A549 (cell line): ENCODE measurements at regions not wholly inside any gene's neighbourhood (a gene's known extent, or its start where the extent isn't known, plus 50 kb on each side); places are given as distances from the start of the nearest gene placed in this dataset.
A peak's percentile ranks its signal among the peaks of the same experiment; 100 is the strongest.

Experiments used
- ATAC-seq, 2 experiments: fragments of 200-7000 bp in 1 of 2; fragments of >200 bp in 1 of 2; cut with Nextera tagmentation in 1 of 2; cut with Tn5 transposase in 1 of 2; 3 replicates each; pipeline versions ENCODE4 v1.8.0 to v1.9.1; 2018 to 2020; ENCODE audit warnings: mild to moderate bottlenecking in 1 of 2, moderate library complexity in 1 of 2
- CTCF ChIA-PET: fragments of 300-600 bp; sonication (Branson Sonifier 250); formaldehyde crosslinking; extraction: SDS; loops from one replicate; lab custom pipeline; 2021; ENCODE audit warnings: antibody characterized with exemption, inconsistent platforms; lab: Yijun Ruan, JAX
- POLR2A ChIA-PET: fragments of 350-600 bp; formaldehyde crosslinking; extraction: SDS; loops from one replicate; lab custom pipeline; 2021; ENCODE audit warnings: antibody characterized with exemption, inconsistent platforms; lab: Yijun Ruan, JAX
- DNase-seq, 2 experiments: peaks; one replicate each; pipeline versions ENCODE4 v3.0.0 to v3.0.0-alpha.2; 2011 to 2016; ENCODE audit warnings: low read depth in 1 of 2, low spot score in 1 of 2
- FAIRE-seq: peaks from 2 replicates; lab custom pipeline; 2011; peaks lifted over from hg19 to GRCh38; lab: Jason Lieb, UNC
- H3K27ac ChIP-seq, 2 experiments: fragments of >200 bp; sonication (Bioruptor Twin); formaldehyde crosslinking; 3 replicates each; pipeline ENCODE4 v1.5.1; 2016 to 2017
- H3K4me1 ChIP-seq: fragments of >200 bp; sonication (Bioruptor Twin); formaldehyde crosslinking; 3 replicates; pipeline ENCODE4 v1.6.1; 2016
- H3K4me2 ChIP-seq: fragments of >200 bp; sonication (Bioruptor Twin); formaldehyde crosslinking; 3 replicates; pipeline ENCODE4 v1.6.1; 2016
- H3K4me3 ChIP-seq: fragments of >200 bp; sonication (Bioruptor Twin); formaldehyde crosslinking; 3 replicates; pipeline ENCODE4 v1.5.1; 2016
- H3K9me3 ChIP-seq: fragments of >200 bp; sonication (Bioruptor Twin); formaldehyde crosslinking; 3 replicates; pipeline ENCODE4 v1.6.1; 2016
- CBX2 ChIP-seq: fragments of 200-600 bp; sonication (generic); IDR thresholded peaks from 2 replicates; pipeline ENCODE4 v1.6.1; 2016; ENCODE audit warnings: low read depth, mild to moderate bottlenecking, borderline replicate concordance
- CBX8 ChIP-seq: fragments of 200-600 bp; sonication (generic); IDR thresholded peaks from 2 replicates; pipeline ENCODE4 v1.6.1; 2016
- CEBPB ChIP-seq, 2 experiments: fragments of >200 bp in 1 of 2; sonication (Bioruptor Twin) in 1 of 2; formaldehyde crosslinking in 1 of 2; IDR thresholded peaks; 2 replicates each; pipeline ENCODE4 v1.6.1; 2012 to 2016
- CHD2 ChIP-seq: fragments of 150-350 bp; IDR thresholded peaks from 2 replicates; pipeline ENCODE4 v1.6.1; 2014; ENCODE audit warnings: low read length; ENCODE audit not compliant: partially characterized antibody
- CHD4 ChIP-seq: fragments of 200-600 bp; sonication (generic); IDR thresholded peaks from 2 replicates; pipeline ENCODE4 v1.6.1; 2016; ENCODE audit warnings: antibody characterized with exemption, mild to moderate bottlenecking, borderline replicate concordance
- EHF ChIP-seq: fragments of 250-450 bp; sonication (Bioruptor Pico); IDR thresholded peaks from 2 replicates; pipeline ENCODE4 v1.5.0; 2020; ENCODE audit warnings: mild to moderate bottlenecking
- FOSB ChIP-seq: fragments of 250-450 bp; sonication (Bioruptor Pico); IDR thresholded peaks from 2 replicates; pipeline ENCODE4 v1.5.0; 2020; ENCODE audit warnings: mild to moderate bottlenecking, moderate library complexity
- FOSL2 ChIP-seq, 2 experiments: fragments of 450-650 bp in 1 of 2; fragments of >200 bp in 1 of 2; sonication (Bioruptor Twin) in 1 of 2; formaldehyde crosslinking; IDR thresholded peaks; 2 replicates each; pipeline versions ENCODE4 v1.5.0 to v1.6.1; 2016 to 2020; ENCODE audit warnings: mild to moderate bottlenecking in 1 of 2, moderate library complexity in 1 of 2
- HDAC2 ChIP-seq: fragments of 200-600 bp; sonication (generic); IDR thresholded peaks from 2 replicates; pipeline ENCODE4 v1.6.1; 2016
- HEYL ChIP-seq: fragments of 250-450 bp; sonication (Bioruptor Pico); IDR thresholded peaks from 2 replicates; pipeline ENCODE4 v1.8.0; 2021; ENCODE audit warnings: mild to moderate bottlenecking, moderate library complexity
- HOXB13 ChIP-seq: fragments of 250-450 bp; sonication (Bioruptor Pico); IDR thresholded peaks from 2 replicates; pipeline ENCODE4 v1.5.0; 2020; ENCODE audit warnings: low read depth, mild to moderate bottlenecking, moderate library complexity
- HOXB5 ChIP-seq: fragments of 250-450 bp; sonication (Bioruptor Pico); IDR thresholded peaks from 2 replicates; pipeline ENCODE4 v1.5.0; 2020; ENCODE audit warnings: mild to moderate bottlenecking, moderate library complexity
- JUN ChIP-seq, 2 experiments: fragments of >200 bp; sonication (Bioruptor Twin); formaldehyde crosslinking; IDR thresholded peaks; 2 replicates in 1 of 2; 3 replicates in 1 of 2; pipeline ENCODE4 v1.6.1; 2016 to 2017
- KDM1A ChIP-seq: fragments of 200-600 bp; sonication (generic); IDR thresholded peaks from 2 replicates; pipeline ENCODE4 v1.6.1; 2016; ENCODE audit warnings: low read depth, mild to moderate bottlenecking
- MAZ ChIP-seq: fragments of 150-350 bp; IDR thresholded peaks from 2 replicates; pipeline ENCODE4 v1.6.1; 2014; ENCODE audit warnings: antibody characterized with exemption, low read depth, low read length, borderline replicate concordance
- MYC ChIP-seq: IDR thresholded peaks from 2 replicates; pipeline ENCODE4 v1.6.1; 2012; ENCODE audit warnings: mild to moderate bottlenecking, inconsistent platforms, low read length, improper control_type of control experiment, borderline replicate concordance
- NFE2L2 ChIP-seq: fragments of 150-350 bp; conservative IDR thresholded peaks from 2 replicates; pipeline ENCODE4 v1.6.1; 2014; ENCODE audit warnings: low read length
- NR3C1 ChIP-seq: fragments of >200 bp; sonication (Bioruptor Twin); formaldehyde crosslinking; IDR thresholded peaks from 3 replicates; pipeline ENCODE4 v1.6.1; 2017
- RARB ChIP-seq: fragments of 250-450 bp; sonication (Bioruptor Pico); IDR thresholded peaks from 2 replicates; pipeline ENCODE4 v1.8.0; 2021; ENCODE audit warnings: mild to moderate bottlenecking, moderate library complexity
- TFCP2L1 ChIP-seq: fragments of 250-450 bp; sonication (Bioruptor Pico); IDR thresholded peaks from 2 replicates; pipeline ENCODE4 v1.5.0; 2021; ENCODE audit warnings: mild to moderate bottlenecking
- ZSCAN20 ChIP-seq: fragments of 250-450 bp; sonication (Bioruptor Pico); IDR thresholded peaks from 2 replicates; pipeline ENCODE4 v1.8.0; 2022; ENCODE audit warnings: mild to moderate bottlenecking, moderate library complexity
- WGBS: methylation state at CpG from one replicate; pipeline ENCODE4 v1.1.6; 2017; ENCODE audit errors: missing lambda C conversion rate; 5-methylcytosine and 5-hydroxymethylcytosine counted together
- TF ChIP-seq, protein P1 (sequence below): fragments of 250-450 bp; sonication (Bioruptor Pico); IDR thresholded peaks from 2 replicates; pipeline ENCODE4 v1.5.0; 2020; ENCODE audit warnings: low read depth, mild to moderate bottlenecking, moderate library complexity
- TF ChIP-seq, protein P2 (sequence below): fragments of 150-350 bp; IDR thresholded peaks from 2 replicates; pipeline ENCODE4 v1.6.1; 2014; ENCODE audit warnings: low read depth, mild to moderate bottlenecking, low read length
- TF ChIP-seq, protein P3 (sequence below): fragments of >200 bp; sonication (Bioruptor Twin); formaldehyde crosslinking; IDR thresholded peaks from 3 replicates; pipeline ENCODE4 v1.6.1; 2016
- TF ChIP-seq, protein P4 (sequence below): IDR thresholded peaks from 2 replicates; pipeline ENCODE4 v1.6.1; 2012

DNA sequence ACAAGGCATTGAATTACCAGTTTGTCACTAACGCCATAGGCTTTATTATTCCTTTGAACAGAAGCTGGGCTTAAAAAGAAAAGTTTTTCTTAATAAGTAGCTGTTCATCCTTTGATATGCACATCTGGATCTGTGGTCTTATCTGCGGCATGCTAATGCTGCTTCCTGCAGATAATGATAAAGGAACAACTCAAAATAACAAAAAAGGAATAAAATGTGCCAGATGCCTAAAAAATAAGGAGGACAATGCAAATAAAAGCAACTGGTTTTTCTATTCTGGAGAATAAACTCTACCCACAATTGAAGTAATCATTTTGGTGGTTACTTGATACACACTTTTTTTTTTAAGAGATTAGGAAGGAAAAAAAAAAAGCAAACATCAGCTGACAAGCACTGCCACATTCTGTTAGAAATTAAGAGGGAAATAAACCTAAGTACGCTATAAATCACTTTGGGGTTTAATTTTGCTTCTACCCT lies 156.8 kb upstream of the SALL4 start (continued):
- TF ChIP-seq, protein P1, sequence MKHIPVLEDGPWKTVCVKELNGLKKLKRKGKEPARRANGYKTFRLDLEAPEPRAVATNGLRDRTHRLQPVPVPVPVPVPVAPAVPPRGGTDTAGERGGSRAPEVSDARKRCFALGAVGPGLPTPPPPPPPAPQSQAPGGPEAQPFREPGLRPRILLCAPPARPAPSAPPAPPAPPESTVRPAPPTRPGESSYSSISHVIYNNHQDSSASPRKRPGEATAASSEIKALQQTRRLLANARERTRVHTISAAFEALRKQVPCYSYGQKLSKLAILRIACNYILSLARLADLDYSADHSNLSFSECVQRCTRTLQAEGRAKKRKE (CRISPR knock-in tag), result no peak
- no peak for TF ChIP-seq CEBPB (IDR thresholded peaks at IDR 0.05)

DNA sequence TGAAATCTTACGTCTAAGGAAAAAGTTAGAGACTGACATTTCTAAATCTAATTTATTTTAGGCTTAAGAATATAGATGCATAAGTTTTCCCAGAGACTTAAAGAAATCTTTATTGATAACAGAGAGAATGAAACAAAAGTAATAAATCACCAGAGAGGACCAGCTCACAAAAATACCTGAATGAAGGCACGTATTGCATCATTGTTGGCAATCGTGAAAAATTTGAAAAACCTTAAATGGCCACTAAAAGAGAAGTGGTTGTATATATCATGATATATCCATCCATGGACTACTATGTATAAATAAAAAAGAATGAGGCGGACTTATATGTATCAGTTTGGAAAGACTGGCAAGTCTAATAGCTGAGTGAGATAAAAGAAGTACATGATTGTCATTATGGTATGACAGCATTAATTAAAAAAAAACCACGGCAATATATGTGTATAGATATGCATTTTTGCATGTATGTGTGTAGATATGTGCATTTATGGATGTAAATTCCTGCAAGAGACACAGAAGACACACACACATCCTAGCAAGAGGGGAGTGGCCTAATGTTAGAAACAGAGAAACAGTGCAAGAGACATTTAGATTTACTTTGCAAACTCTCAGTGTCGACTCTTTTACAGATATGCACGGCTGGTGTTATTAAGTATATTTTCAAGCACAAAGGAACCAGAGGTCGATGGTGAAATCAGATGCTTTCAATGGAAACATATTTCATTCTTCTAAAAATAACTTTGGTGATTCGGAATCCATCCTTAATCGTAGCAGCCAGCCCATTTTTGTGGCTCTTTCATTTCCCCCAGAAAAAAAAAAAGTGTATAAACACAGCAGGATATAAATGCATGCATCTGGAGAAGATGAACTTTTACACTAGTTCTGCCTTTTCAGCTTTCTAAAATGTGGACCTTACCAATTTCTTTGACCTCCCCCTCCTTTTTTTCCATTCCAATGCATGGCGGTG lies 156.1 kb upstream of the SALL4 start:
- FAIRE-seq, result no peak

DNA sequence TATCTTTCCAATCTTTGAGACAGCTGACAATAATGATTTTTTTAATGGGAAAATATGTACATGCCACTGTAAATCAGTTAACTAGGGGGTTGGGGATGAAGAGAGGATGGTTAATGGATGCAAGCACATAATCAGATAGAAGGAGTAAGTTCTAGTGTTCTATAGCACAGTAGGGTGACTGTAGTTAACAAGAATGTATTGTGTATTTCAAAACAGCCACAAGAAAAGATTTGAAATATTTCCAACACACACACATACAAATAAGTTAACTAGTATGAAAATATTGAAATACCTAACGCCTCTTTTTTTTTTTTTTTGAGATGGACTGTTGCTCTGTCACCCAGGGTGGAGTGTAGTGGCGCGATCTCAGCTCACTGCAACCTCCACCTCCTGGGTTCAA lies 153.4 kb upstream of the SALL4 start:
- 90% methylated on average over 3 of the region's 3 CpGs for WGBS
- TF ChIP-seq HOXB13 (CRISPR knock-in tag), result no peak
- no peak for TF ChIP-seq JUN (IDR thresholded peaks at IDR 0.05)
- TF ChIP-seq NFE2L2, result no peak
- TF ChIP-seq MAZ, result no peak
- no peak for TF ChIP-seq EHF (CRISPR knock-in tag)
- no peak for TF ChIP-seq FOSL2 (IDR thresholded peaks at IDR 0.05)
- no peak for TF ChIP-seq FOSL2 (CRISPR knock-in tag; IDR thresholded peaks at IDR 0.05)
- no peak for TF ChIP-seq TFCP2L1 (CRISPR knock-in tag)
- TF ChIP-seq CHD2, result no peak
- no peak for TF ChIP-seq ZSCAN20 (CRISPR knock-in tag)
- TF ChIP-seq, protein P2, sequence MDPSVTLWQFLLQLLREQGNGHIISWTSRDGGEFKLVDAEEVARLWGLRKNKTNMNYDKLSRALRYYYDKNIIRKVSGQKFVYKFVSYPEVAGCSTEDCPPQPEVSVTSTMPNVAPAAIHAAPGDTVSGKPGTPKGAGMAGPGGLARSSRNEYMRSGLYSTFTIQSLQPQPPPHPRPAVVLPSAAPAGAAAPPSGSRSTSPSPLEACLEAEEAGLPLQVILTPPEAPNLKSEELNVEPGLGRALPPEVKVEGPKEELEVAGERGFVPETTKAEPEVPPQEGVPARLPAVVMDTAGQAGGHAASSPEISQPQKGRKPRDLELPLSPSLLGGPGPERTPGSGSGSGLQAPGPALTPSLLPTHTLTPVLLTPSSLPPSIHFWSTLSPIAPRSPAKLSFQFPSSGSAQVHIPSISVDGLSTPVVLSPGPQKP, result no peak
- TF ChIP-seq HOXB5, result no peak
- no peak for TF ChIP-seq CBX8
- no peak for TF ChIP-seq NR3C1
- TF ChIP-seq CHD4, result no peak
- TF ChIP-seq RARB (CRISPR knock-in tag), result no peak
- TF ChIP-seq FOSB (CRISPR knock-in tag), result no peak
- Histone ChIP-seq H3K4me1 (no peaks in the 10 kb centered on the region), H3K4me2 (no peak overlapping the region), H3K4me3 (no peak overlapping the region), H3K9me3 (no peaks in the 10 kb centered on the region), H3K27ac (no peak overlapping the region)
- ATAC-seq (no peak), DNase-seq (no peak), FAIRE-seq (no peak)
- CTCF ChIA-PET, result interaction anchor here (0.5 kb wide), 1 partner anchor 39 kb away, joined by 3 read pairs; no protein-coding TSS in a partner anchor
- POLR2A ChIA-PET, result no interaction called here

More for the DNA sequence above, 156.1 kb upstream of the SALL4 start:
- ATAC-seq (no peak), DNase-seq (no peak)
- H3K4me3 ChIP-seq, result no peak overlapping the region
- TF ChIP-seq CEBPB (IDR thresholded peaks at IDR 0.05), result 0 out of 4 replicates have a peak, but pooled peaks of 1 of the 2 experiments have one; percentile 17
- no peak for TF ChIP-seq CBX8
- no peak for TF ChIP-seq HEYL (CRISPR knock-in tag)
- no peak for TF ChIP-seq HDAC2
- no peak for TF ChIP-seq MYC
- TF ChIP-seq KDM1A, result no peak
- TF ChIP-seq, protein P3, sequence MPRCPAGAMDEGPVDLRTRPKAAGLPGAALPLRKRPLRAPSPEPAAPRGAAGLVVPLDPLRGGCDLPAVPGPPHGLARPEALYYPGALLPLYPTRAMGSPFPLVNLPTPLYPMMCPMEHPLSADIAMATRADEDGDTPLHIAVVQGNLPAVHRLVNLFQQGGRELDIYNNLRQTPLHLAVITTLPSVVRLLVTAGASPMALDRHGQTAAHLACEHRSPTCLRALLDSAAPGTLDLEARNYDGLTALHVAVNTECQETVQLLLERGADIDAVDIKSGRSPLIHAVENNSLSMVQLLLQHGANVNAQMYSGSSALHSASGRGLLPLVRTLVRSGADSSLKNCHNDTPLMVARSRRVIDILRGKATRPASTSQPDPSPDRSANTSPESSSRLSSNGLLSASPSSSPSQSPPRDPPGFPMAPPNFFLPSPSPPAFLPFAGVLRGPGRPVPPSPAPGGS, result no peak
- no peak for TF ChIP-seq CBX2
- TF ChIP-seq, protein P4, sequence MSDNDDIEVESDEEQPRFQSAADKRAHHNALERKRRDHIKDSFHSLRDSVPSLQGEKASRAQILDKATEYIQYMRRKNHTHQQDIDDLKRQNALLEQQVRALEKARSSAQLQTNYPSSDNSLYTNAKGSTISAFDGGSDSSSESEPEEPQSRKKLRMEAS, result no peak
- no peaks in the 10 kb centered on the region for H3K9me3 ChIP-seq
- H3K27ac ChIP-seq, result no peak overlapping the region
- no peak overlapping the region for H3K4me2 ChIP-seq
- ChIA-PET CTCF (no interaction called here), POLR2A (no interaction called here)
- H3K4me1 ChIP-seq, result no peaks in the 10 kb centered on the region
- WGBS, result 71% methylated on average over 11 of the region's 11 CpGs
